ENCODE measurements at regions not wholly inside any gene's neighbourhood (a gene's known extent, or its start where the extent isn't known, plus 50 kb on each side); places are given as distances from the start of the nearest gene placed in this dataset.

DNA sequence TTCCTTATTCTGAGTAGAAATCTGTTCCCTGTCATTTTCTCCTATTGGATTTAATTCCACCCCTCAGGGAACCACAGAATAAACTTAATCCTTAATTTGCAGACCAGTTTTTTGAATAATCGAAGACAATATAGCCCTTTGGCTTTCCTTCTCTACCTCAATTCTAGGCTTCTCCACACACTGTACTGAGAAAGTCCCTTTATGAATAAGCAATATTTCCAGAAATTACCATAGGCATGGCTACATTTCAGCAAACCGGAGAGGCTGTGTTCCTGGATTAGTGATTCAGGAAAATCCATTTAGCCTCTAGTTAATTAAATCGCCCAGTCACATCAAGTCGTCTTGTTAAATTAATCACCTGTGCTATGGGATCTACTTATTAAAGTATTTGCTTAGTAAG, 125.1 kb downstream of the ANAPC4 start:
- H3K27ac ChIP-seq: no peak overlapping the region
- no peaks in the 10 kb centered on the region for H3K9me3 ChIP-seq
- no peak overlapping the region for H3K4me3 ChIP-seq
- H3K36me3 ChIP-seq: no peaks in the 10 kb centered on the region
- no peak overlapping the region for H3K9ac ChIP-seq (ENCODE audit: low read depth in 2 of 2, low read length in 2 of 2)
- intact Hi-C loops (cut with DNase I): no loop called here
- H3K27me3 ChIP-seq: no peaks in the 10 kb centered on the region
- TF ChIP-seq, protein P1, sequence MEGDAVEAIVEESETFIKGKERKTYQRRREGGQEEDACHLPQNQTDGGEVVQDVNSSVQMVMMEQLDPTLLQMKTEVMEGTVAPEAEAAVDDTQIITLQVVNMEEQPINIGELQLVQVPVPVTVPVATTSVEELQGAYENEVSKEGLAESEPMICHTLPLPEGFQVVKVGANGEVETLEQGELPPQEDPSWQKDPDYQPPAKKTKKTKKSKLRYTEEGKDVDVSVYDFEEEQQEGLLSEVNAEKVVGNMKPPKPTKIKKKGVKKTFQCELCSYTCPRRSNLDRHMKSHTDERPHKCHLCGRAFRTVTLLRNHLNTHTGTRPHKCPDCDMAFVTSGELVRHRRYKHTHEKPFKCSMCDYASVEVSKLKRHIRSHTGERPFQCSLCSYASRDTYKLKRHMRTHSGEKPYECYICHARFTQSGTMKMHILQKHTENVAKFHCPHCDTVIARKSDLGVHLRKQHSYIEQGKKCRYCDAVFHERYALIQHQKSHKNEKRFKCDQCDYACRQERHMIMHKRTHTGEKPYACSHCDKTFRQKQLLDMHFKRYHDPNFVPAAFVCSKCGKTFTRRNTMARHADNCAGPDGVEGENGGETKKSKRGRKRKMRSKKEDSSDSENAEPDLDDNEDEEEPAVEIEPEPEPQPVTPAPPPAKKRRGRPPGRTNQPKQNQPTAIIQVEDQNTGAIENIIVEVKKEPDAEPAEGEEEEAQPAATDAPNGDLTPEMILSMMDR (IDR thresholded peaks at IDR 0.05): no peak
- no peak for DNase-seq
- no peaks in the 10 kb centered on the region for H3K4me1 ChIP-seq

DNA sequence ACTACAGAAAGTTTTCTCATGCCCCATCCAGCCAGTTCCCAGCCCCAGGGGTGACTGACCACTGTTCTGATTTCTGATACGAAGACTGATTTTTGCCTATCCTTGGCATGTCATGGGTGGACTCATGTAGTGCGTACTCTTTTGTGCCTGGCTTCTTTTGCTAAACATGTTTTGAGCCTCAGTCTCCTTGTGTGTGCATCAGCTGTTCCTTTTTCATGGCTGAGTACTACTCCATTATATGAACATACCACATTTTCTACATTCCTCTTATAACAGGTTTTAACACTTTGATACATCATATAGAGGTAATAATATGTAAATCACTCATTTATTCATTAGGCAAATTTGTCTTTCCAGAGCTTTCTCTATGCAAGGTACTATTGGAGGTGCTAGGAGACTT, 126.7 kb downstream of the ANAPC4 start:
- no peaks in the 10 kb centered on the region for H3K36me3 ChIP-seq
- no peak overlapping the region for H3K27ac ChIP-seq
- H3K9ac ChIP-seq (ENCODE audit: low read depth in 2 of 2, low read length in 2 of 2): no peak overlapping the region
- H3K27me3 ChIP-seq: no peaks in the 10 kb centered on the region
- H3K4me3 ChIP-seq: no peak overlapping the region
- TF ChIP-seq, protein P1 (IDR thresholded peaks at IDR 0.05): no peak
- H3K4me1 ChIP-seq: no peaks in the 10 kb centered on the region
- DNase-seq: no peak
- no peaks in the 10 kb centered on the region for H3K9me3 ChIP-seq
- intact Hi-C loops (cut with DNase I): no loop called here

DNA sequence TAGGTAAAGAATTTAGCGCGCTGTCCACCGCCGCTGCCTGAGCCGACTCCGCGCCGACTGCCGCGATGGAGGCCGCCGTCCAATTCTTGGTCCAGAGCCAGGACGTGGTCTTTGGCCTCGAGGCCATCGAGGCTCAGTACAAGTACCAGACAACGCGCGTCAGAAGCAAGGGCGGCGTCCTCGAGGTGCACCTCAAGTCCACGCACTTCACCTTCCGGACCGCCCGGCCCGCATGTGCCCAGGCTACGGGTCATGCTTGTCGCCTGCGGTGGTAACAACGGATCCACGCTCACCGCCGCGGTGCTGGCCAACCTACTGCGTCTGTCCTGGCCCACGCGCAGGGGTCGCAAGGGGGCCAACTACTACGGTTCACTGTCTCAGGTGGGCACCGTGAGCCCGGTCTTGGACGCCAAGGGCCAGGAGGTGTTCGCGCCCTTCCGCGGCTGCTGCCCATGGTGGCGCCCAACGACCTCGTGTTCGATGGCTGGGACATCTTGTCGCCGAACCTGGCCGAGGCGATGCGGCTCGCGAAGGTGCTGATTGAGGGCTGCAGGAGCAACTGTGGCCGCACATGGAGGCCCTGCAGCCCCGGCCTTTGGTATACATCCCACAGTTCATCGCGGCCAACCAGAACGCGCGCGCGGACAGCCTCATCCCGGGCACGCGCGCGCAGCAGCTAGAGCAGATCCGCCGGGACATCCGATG, 128.0 kb downstream of the ANAPC4 start:
- no peaks in the 10 kb centered on the region for H3K36me3 ChIP-seq
- intact Hi-C loops (cut with DNase I): no loop called here
- TF ChIP-seq, protein P1 (IDR thresholded peaks at IDR 0.05): no peak
- no peak overlapping the region for H3K4me3 ChIP-seq
- no peak overlapping the region for H3K27ac ChIP-seq
- no peak for DNase-seq
- H3K27me3 ChIP-seq: no peaks in the 10 kb centered on the region
- H3K4me1 ChIP-seq: no peaks in the 10 kb centered on the region
- H3K9me3 ChIP-seq: no peaks in the 10 kb centered on the region
- no peak overlapping the region for H3K9ac ChIP-seq (ENCODE audit: low read depth in 2 of 2, low read length in 2 of 2)

DNA sequence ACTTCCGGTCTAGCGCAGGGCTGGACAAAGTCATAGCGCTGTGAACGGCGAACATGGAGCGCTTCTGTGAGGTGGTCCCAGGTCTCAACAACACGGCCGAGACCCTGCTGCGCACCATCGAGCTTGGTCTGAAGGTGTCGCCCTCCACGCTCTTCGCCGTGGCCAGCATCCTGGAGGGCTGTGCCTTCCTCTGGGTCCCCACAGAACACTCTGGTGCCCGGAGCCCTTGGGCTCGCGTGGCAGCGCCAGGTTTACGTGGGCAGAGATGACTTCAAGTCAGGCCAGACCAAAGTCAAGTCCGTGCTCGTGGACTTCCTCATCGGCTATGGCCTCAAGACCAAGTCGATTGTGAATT, 128.6 kb downstream of the ANAPC4 start:
- Histone ChIP-seq H3K27me3 (no peaks in the 10 kb centered on the region), H3K9me3 (no peaks in the 10 kb centered on the region), H3K4me1 (no peaks in the 10 kb centered on the region), H3K4me3 (no peak overlapping the region), H3K9ac (ENCODE audit: low read depth in 2 of 2, low read length in 2 of 2) (no peak overlapping the region), H3K36me3 (no peaks in the 10 kb centered on the region), H3K27ac (no peak overlapping the region)
- DNase-seq: no peak
- TF ChIP-seq, protein P1 (IDR thresholded peaks at IDR 0.05): no peak
- intact Hi-C loops (cut with DNase I): no loop called here

DNA sequence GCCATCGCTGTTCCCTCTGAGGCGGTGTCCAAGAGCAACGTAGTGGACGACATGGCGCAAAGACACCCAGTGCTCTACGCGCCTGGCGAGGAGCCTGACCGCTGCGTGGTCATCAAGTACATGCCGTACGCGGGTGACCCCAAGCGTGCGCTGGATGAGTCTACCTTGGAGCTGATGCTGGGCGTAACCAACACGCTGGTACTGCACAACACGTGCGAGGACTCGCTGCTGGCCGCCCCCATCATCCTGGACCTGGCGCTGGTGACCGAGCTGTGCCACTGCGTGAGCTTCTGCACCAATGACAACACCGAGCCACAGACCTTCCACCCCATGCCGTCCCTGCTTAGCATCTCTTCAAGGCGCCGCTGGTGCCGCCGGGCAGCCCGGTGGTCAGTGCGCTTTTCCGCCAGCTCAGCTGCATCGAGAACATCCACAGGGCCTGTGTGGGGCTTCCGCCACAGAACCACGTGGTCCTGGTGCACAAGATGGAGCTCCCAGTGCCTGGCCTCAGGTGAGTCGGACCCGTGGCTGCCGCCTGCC, 129.0 kb downstream of the ANAPC4 start:
- TF ChIP-seq, protein P1 (IDR thresholded peaks at IDR 0.05): no peak
- no peaks in the 10 kb centered on the region for H3K27me3 ChIP-seq
- H3K9me3 ChIP-seq: no peaks in the 10 kb centered on the region
- no peak for DNase-seq
- H3K4me1 ChIP-seq: no peaks in the 10 kb centered on the region
- H3K4me3 ChIP-seq: no peak overlapping the region
- no peak overlapping the region for H3K9ac ChIP-seq (ENCODE audit: low read depth in 2 of 2, low read length in 2 of 2)
- H3K27ac ChIP-seq: no peak overlapping the region
- no peaks in the 10 kb centered on the region for H3K36me3 ChIP-seq
- intact Hi-C loops (cut with DNase I): no loop called here
